Glutamatergic neuron (in vitro differentiated cells): ENCODE measurements at regions not wholly inside any gene's neighbourhood (a gene's known extent, or its start where the extent isn't known, plus 50 kb on each side); places are given as distances from the start of the nearest gene placed in this dataset.
A peak's percentile ranks its signal among the peaks of the same experiment; 100 is the strongest.

ENCODE experiments used
- DNase-seq: peaks from one replicate; pipeline ENCODE4 v3.0.0; 2022
- H3K27ac Mint-ChIP-seq: one replicate; pipeline ENCODE4 v1.8.0; 2020; ENCODE audit warnings: mild to moderate bottlenecking, mixed read lengths, inconsistent platforms; ENCODE audit not compliant: unreplicated experiment
- H3K27me3 Mint-ChIP-seq: one replicate; pipeline ENCODE4 v1.8.0; 2020; ENCODE audit warnings: mild to moderate bottlenecking, moderate library complexity, mixed read lengths, inconsistent platforms; ENCODE audit not compliant: unreplicated experiment
- H3K36me3 Mint-ChIP-seq: one replicate; pipeline ENCODE4 v1.8.0; 2020; ENCODE audit warnings: mild to moderate bottlenecking, mixed read lengths, inconsistent platforms; ENCODE audit not compliant: unreplicated experiment
- H3K4me1 Mint-ChIP-seq: one replicate; pipeline ENCODE4 v1.8.0; 2020; ENCODE audit warnings: mild to moderate bottlenecking, low read depth, mixed read lengths, inconsistent platforms; ENCODE audit not compliant: unreplicated experiment
- H3K4me3 Mint-ChIP-seq: one replicate; pipeline ENCODE4 v1.8.0; 2020; ENCODE audit warnings: mild to moderate bottlenecking, mixed read lengths, inconsistent platforms; ENCODE audit not compliant: unreplicated experiment
- H3K9me3 Mint-ChIP-seq: one replicate; pipeline ENCODE4 v1.8.0; 2020; ENCODE audit warnings: mild to moderate bottlenecking, moderate library complexity, mixed read lengths, inconsistent platforms; ENCODE audit not compliant: unreplicated experiment
- CTCF ChIP-seq: fragments of 200-600 bp; sonication (generic); IDR thresholded peaks from one replicate; pipeline ENCODE4 v1.5.0; 2021; ENCODE audit not compliant: partially characterized antibody, unreplicated experiment

GRCh38 chr4:101730291-101731117 lies 60.0 kb upstream of the BANK1 start:
- H3K27me3 Mint-ChIP-seq = peaks cover 1% of the 10 kb centered on the region
- no peaks in the 10 kb centered on the region for H3K9me3 Mint-ChIP-seq
- no peaks in the 10 kb centered on the region for H3K36me3 Mint-ChIP-seq
- H3K27ac Mint-ChIP-seq = no peak overlapping the region
- H3K4me1 Mint-ChIP-seq = no peaks in the 10 kb centered on the region
- no peak overlapping the region for H3K4me3 Mint-ChIP-seq
- TF ChIP-seq CTCF = peak; percentile 66
- DNase-seq = peak; percentile 62

- H3K4me1 Mint-ChIP-seq = no peaks in the 10 kb centered on the region
- no peak overlapping the region for H3K4me3 Mint-ChIP-seq
- no peaks in the 10 kb centered on the region for H3K9me3 Mint-ChIP-seq
- H3K27ac Mint-ChIP-seq = no peak overlapping the region
- no peak for DNase-seq
- no peaks in the 10 kb centered on the region for H3K36me3 Mint-ChIP-seq
- H3K27me3 Mint-ChIP-seq = peaks cover 1% of the 10 kb centered on the region
- TF ChIP-seq CTCF = no peak
These were observed 63.3 kb upstream of the BANK1 start for GRCh38 chr4:101727238-101727637.

- no peaks in the 10 kb centered on the region for H3K36me3 Mint-ChIP-seq
- no peak for DNase-seq
- H3K27me3 Mint-ChIP-seq = peaks cover 1% of the 10 kb centered on the region
- TF ChIP-seq CTCF = no peak
- no peak overlapping the region for H3K4me3 Mint-ChIP-seq
- no peak overlapping the region for H3K27ac Mint-ChIP-seq
- no peaks in the 10 kb centered on the region for H3K9me3 Mint-ChIP-seq
- no peaks in the 10 kb centered on the region for H3K4me1 Mint-ChIP-seq
These were observed 66.4 kb upstream of the BANK1 start for GRCh38 chr4:101724093-101724492.

GRCh38 chr4:101718810-101719209 lies 71.7 kb upstream of the BANK1 start:
- no peak for TF ChIP-seq CTCF
- Mint-ChIP-seq H3K27ac (no peak overlapping the region), H3K9me3 (peaks cover 2% of the 10 kb centered on the region), H3K4me3 (no peak overlapping the region), H3K27me3 (no peaks in the 10 kb centered on the region), H3K4me1 (no peaks in the 10 kb centered on the region), H3K36me3 (no peaks in the 10 kb centered on the region)
- no peak for DNase-seq

GRCh38 chr4:101711590-101712260 lies 78.8 kb upstream of the BANK1 start:
- no peak for TF ChIP-seq CTCF
- Mint-ChIP-seq H3K4me1 (peaks cover 3% of the 10 kb centered on the region), H3K27ac (no peak overlapping the region), H3K36me3 (no peaks in the 10 kb centered on the region), H3K9me3 (no peaks in the 10 kb centered on the region), H3K27me3 (peaks cover 2% of the 10 kb centered on the region), H3K4me3 (no peak overlapping the region)
- no peak for DNase-seq
